SK-N-SH treated with all-trans-retinoic acid at 6 μM for 48 hours (cell line): ENCODE measurements at regions not wholly inside any gene's neighbourhood (a gene's known extent, or its start where the extent isn't known, plus 50 kb on each side); places are given as distances from the start of the nearest gene placed in this dataset.

Source experiments
- BACH2 ChIP-seq: fragments of 250-450 bp; sonication (Bioruptor Pico); IDR thresholded peaks from 2 replicates; pipeline ENCODE4 v1.9.0; 2021; ENCODE audit warnings: mild to moderate bottlenecking, borderline replicate concordance
- CREB5 ChIP-seq: fragments of 250-450 bp; sonication (Bioruptor Pico); IDR thresholded peaks from 2 replicates; pipeline ENCODE4 v1.5.1; 2020; ENCODE audit warnings: low read depth, mild to moderate bottlenecking, moderate library complexity
- CSRNP3 ChIP-seq: fragments of 250-450 bp; sonication (Bioruptor Pico); IDR thresholded peaks from 2 replicates; pipeline ENCODE4 v1.5.1; 2021; ENCODE audit warnings: mild to moderate bottlenecking, moderate library complexity
- OSR1 ChIP-seq: fragments of 250-450 bp; sonication (Bioruptor Pico); IDR thresholded peaks from 2 replicates; pipeline ENCODE4 v1.8.0; 2022; ENCODE audit warnings: moderate library complexity, mild to moderate bottlenecking, inconsistent platforms
- PATZ1 ChIP-seq: fragments of 250-450 bp; sonication (Bioruptor Pico); IDR thresholded peaks from 2 replicates; pipeline ENCODE4 v1.8.0; 2020; ENCODE audit warnings: mild to moderate bottlenecking, moderate library complexity, borderline replicate concordance
- RARB ChIP-seq: fragments of 250-450 bp; sonication (Bioruptor Pico); IDR thresholded peaks from 2 replicates; pipeline ENCODE4 v1.8.0; 2021; ENCODE audit warnings: mild to moderate bottlenecking, moderate library complexity
- TSHZ2 ChIP-seq: fragments of 250-450 bp; sonication (Bioruptor Pico); IDR thresholded peaks from 2 replicates; pipeline ENCODE4 v1.5.0; 2020; ENCODE audit warnings: mild to moderate bottlenecking, moderate library complexity
- ZFP30 ChIP-seq: fragments of 450-650 bp; formaldehyde crosslinking; IDR thresholded peaks from 2 replicates; pipeline ENCODE4 v1.5.0; 2022; ENCODE audit warnings: mild to moderate bottlenecking, moderate library complexity
- ZNF70 ChIP-seq: fragments of 450-650 bp; formaldehyde crosslinking; IDR thresholded peaks from 2 replicates; pipeline ENCODE4 v1.5.0; 2020; ENCODE audit warnings: mild to moderate bottlenecking, moderate library complexity

GRCh38 chr9:81264516-81264915 is 424.8 kb downstream of the TLE1 start:
- TF ChIP-seq BACH2 (no peak), RARB (CRISPR knock-in tag) (no peak), ZNF70 (CRISPR knock-in tag) (peak; percentile 13; the same call in 1 of the 2 replicates), CSRNP3 (CRISPR knock-in tag) (0 out of 2 replicates have a peak, but pooled peaks have one; percentile 34), PATZ1 (no peak), CREB5 (CRISPR knock-in tag) (peak; percentile 49; the same call in 1 of the 2 replicates), ZFP30 (CRISPR knock-in tag) (no peak; the same call in 1 of the 2 replicates), TSHZ2 (CRISPR knock-in tag) (peak; percentile 94), OSR1 (CRISPR knock-in tag) (no peak)
